ENCODE measurements at regions not wholly inside any gene's neighbourhood (a gene's known extent, or its start where the extent isn't known, plus 50 kb on each side); places are given as distances from the start of the nearest gene placed in this dataset.

- H3K4me1 Mint-ChIP-seq, result no peaks in the 10 kb centered on the region
- Histone ChIP-seq H3K9me3 (no peaks in the 10 kb centered on the region), H3K27me3 (replicated peaks in 1 of 2; ENCODE audit: control insufficient read depth in 2 of 2, extremely low read depth in 1 of 2, insufficient read depth in 2 of 2, low read length in 1 of 2) (no peaks in the 10 kb centered on the region), H3K27ac (ENCODE audit: low read length) (no peak overlapping the region), H3K4me1 (ENCODE audit: control insufficient read depth in 1 of 2, extremely low read depth in 1 of 2, insufficient read depth in 2 of 2, low read length in 2 of 2) (no peaks in the 10 kb centered on the region), H3K36me3 (ENCODE audit: control insufficient read depth in 2 of 2, extremely low read depth in 1 of 2, insufficient read depth in 1 of 2, low read length in 1 of 2) (no peaks in the 10 kb centered on the region), H3K4me3 (ENCODE audit: control insufficient read depth in 1 of 2, extremely low read depth in 1 of 2, low read length in 1 of 2) (no peak overlapping the region)
- H3K27me3 Mint-ChIP-seq, result no peaks in the 10 kb centered on the region
- CTCF ChIA-PET, result no interaction called here
- DNase-seq, result no peak
- peaks cover 0 to 7% (median 5%) of the 10 kb centered on the region in 3 donors for H3K9me3 Mint-ChIP-seq
- ATAC-seq (replicated peaks in 1 of 4), result no peak
- POLR2A ChIA-PET, result no interaction called here
- H3K27ac Mint-ChIP-seq, result no peak overlapping the region
- no peaks in the 10 kb centered on the region for H3K36me3 Mint-ChIP-seq
- WGBS (ENCODE audit: insufficient coverage), result no CpG with 5 or more reads among the region's 1 CpG
- no peak overlapping the region for H3K4me3 Mint-ChIP-seq
Measured at GRCh38 chr2:188922191-188922590, 52.0 kb upstream of the COL3A1 start.
